ENCODE measurements at regions not wholly inside any gene's neighbourhood (a gene's known extent, or its start where the extent isn't known, plus 50 kb on each side); places are given as distances from the start of the nearest gene placed in this dataset.

DNA sequence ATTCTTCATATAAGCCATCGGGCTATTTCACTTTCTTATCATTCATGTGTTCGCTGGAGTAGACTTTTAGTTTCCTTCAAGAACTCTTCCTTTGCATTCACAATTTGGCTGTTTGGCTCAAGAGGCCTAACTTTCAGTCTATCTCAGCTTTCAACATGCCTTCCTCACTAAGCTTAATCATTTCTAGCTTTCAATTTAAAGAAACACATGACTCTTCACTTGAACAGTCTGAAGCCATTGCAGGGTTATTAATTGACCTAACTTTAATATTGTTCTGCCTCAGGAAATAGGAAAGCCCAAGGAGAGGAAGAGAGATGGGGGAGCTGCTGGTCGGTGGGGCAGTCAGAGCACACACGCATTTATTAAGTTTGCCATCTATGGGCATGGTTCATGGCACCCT, 158.1 kb downstream of the SUCLA2 start:
- Histone ChIP-seq H3K36me3 (ENCODE audit: control insufficient read depth in 2 of 2, extremely low read depth in 1 of 2, insufficient read depth in 2 of 2, low read length in 2 of 2) (no peaks in the 10 kb centered on the region), H3K79me2 (ENCODE audit: control insufficient read depth, insufficient read depth, low read length) (no peaks in the 10 kb centered on the region), H3K4me2 (ENCODE audit: insufficient read depth, low read length) (no peak overlapping the region), H3K9ac (replicated peaks; ENCODE audit: extremely low read depth, insufficient read depth, low read length) (no peak overlapping the region), H3K9me3 (replicated peaks; ENCODE audit: control insufficient read depth, insufficient read depth, low read length) (no peaks in the 10 kb centered on the region), H4K20me1 (replicated peaks; ENCODE audit: control insufficient read depth, extremely low read depth, insufficient read depth, low read length) (no peaks in the 10 kb centered on the region), H3K4me1 (ENCODE audit: control insufficient read depth, extremely low read depth, insufficient read depth, low read length) (no peaks in the 10 kb centered on the region), H3K9me1 (replicated peaks; ENCODE audit: control insufficient read depth, extremely low read depth, insufficient read depth, low read length) (no peaks in the 10 kb centered on the region), H3K27me3 (ENCODE audit: control insufficient read depth in 2 of 2, insufficient read depth in 2 of 2, low read length in 2 of 2) (no peaks in the 10 kb centered on the region), H3K4me3 (replicated peaks in 1 of 3; ENCODE audit: insufficient read depth in 1 of 3, low read depth in 1 of 3, low read length in 3 of 3) (no peak overlapping the region), H3K27ac (ENCODE audit: insufficient read depth, low read depth, low read length) (no peak overlapping the region), H2AFZ (ENCODE audit: low read depth, low read length) (no peak overlapping the region)
- no peak for FAIRE-seq
- BruUV-seq (replicated peaks): no TSS peak
- ChIA-PET POLR2A (no interaction called here), CTCF (no interaction called here)
- TF ChIP-seq, protein P1, sequence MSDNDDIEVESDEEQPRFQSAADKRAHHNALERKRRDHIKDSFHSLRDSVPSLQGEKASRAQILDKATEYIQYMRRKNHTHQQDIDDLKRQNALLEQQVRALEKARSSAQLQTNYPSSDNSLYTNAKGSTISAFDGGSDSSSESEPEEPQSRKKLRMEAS (IDR thresholded peaks at IDR 0.05; ENCODE audit: insufficient read depth, insufficient read length): no peak
- TF ChIP-seq JUN (IDR thresholded peaks at IDR 0.05; ENCODE audit: borderline replicate concordance, insufficient read depth, insufficient read length, low read depth) (no peak), GATA2 (IDR thresholded peaks at IDR 0.05; ENCODE audit: insufficient read depth, insufficient read length, low read depth, low read length) (no peak), FOS (IDR thresholded peaks at IDR 0.05; ENCODE audit: borderline replicate concordance, insufficient read depth, low read length) (no peak), POLR2A (IDR thresholded peaks at IDR 0.05; ENCODE audit: low read depth, low read length) (no peak), POLR2AphosphoS5 (IDR thresholded peaks at IDR 0.05; ENCODE audit: insufficient read depth, low read depth, low read length) (no peak), MYC (IDR thresholded peaks at IDR 0.05; ENCODE audit: low read depth, low read length) (no peak), EZH2 (IDR thresholded peaks at IDR 0.05; ENCODE audit: borderline replicate concordance, low read depth, low read length, severe bottlenecking) (no peak)
- TF ChIP-seq, protein P2, sequence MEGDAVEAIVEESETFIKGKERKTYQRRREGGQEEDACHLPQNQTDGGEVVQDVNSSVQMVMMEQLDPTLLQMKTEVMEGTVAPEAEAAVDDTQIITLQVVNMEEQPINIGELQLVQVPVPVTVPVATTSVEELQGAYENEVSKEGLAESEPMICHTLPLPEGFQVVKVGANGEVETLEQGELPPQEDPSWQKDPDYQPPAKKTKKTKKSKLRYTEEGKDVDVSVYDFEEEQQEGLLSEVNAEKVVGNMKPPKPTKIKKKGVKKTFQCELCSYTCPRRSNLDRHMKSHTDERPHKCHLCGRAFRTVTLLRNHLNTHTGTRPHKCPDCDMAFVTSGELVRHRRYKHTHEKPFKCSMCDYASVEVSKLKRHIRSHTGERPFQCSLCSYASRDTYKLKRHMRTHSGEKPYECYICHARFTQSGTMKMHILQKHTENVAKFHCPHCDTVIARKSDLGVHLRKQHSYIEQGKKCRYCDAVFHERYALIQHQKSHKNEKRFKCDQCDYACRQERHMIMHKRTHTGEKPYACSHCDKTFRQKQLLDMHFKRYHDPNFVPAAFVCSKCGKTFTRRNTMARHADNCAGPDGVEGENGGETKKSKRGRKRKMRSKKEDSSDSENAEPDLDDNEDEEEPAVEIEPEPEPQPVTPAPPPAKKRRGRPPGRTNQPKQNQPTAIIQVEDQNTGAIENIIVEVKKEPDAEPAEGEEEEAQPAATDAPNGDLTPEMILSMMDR (IDR thresholded peaks at IDR 0.05; ENCODE audit: extremely low read depth in 1 of 2, insufficient read depth in 1 of 2, low read depth in 1 of 2, low read length in 2 of 2): no peak
- dilution Hi-C loops (cut with MboI; ENCODE audit: extremely low pct_ligation_motif_present, low sequenced_read_pairs): no loop called here
- no peak for DNase-seq (ENCODE audit: low read depth, low spot score)
- intact Hi-C loops (cut with micrococcal nuclease): no loop called here
